OCI-LY1 (cell line): ENCODE measurements at regions not wholly inside any gene's neighbourhood (a gene's known extent, or its start where the extent isn't known, plus 50 kb on each side); places are given as distances from the start of the nearest gene placed in this dataset.

Experiments
- H2AFZ ChIP-seq: fragments of 200-600 bp; sonication (generic), shearing (Covaris generic); 2 replicates; pipeline ENCODE4 v1.6.0; 2014; ENCODE audit warnings: antibody characterized with exemption, mild to moderate bottlenecking, low read length
- H3F3A ChIP-seq: fragments of 200-600 bp; sonication (generic), shearing (Covaris generic); 2 replicates; pipeline ENCODE4 v1.6.0; 2014; ENCODE audit warnings: mild to moderate bottlenecking, antibody characterized with exemption, low read length, moderate library complexity; ENCODE audit not compliant: insufficient read depth
- H3K27ac ChIP-seq: fragments of 200-600 bp; sonication (generic); 2 replicates; pipeline ENCODE4 v1.5.1; 2014; ENCODE audit warnings: low read length, mixed run types, mild to moderate bottlenecking, low read depth; ENCODE audit not compliant: poor library complexity, severe bottlenecking
- H3K27me3 ChIP-seq: fragments of 200-600 bp; sonication (generic); 2 replicates; pipeline ENCODE4 v1.6.0; 2014; ENCODE audit warnings: antibody characterized with exemption, mild to moderate bottlenecking, low read length, moderate library complexity; ENCODE audit not compliant: insufficient read depth
- H3K36me3 ChIP-seq: fragments of 200-600 bp; sonication (generic); 2 replicates; pipeline ENCODE4 v1.6.1; 2014; ENCODE audit warnings: mild to moderate bottlenecking, antibody characterized with exemption, low read length, moderate library complexity, mixed read lengths; ENCODE audit not compliant: insufficient read depth
- H3K4me1 ChIP-seq: fragments of 200-600 bp; sonication (generic); 2 replicates; pipeline ENCODE4 v1.5.1; 2014; ENCODE audit warnings: mild to moderate bottlenecking, low read length, moderate library complexity; ENCODE audit not compliant: insufficient read depth, severe bottlenecking
- H3K4me2 ChIP-seq: fragments of 200-600 bp; sonication (generic), shearing (Covaris generic); 2 replicates; pipeline ENCODE4 v1.6.1; 2014; ENCODE audit warnings: low read length
- H3K4me3 ChIP-seq: fragments of 200-600 bp; sonication (generic); 2 replicates; pipeline ENCODE4 v1.5.1; 2014; ENCODE audit warnings: low read length, low read depth, mild to moderate bottlenecking, mixed read lengths; ENCODE audit not compliant: poor library complexity, severe bottlenecking
- H3K79me2 ChIP-seq: fragments of 200-600 bp; shearing (Covaris generic); 2 replicates; pipeline ENCODE4 v1.6.1; 2016; ENCODE audit warnings: mixed run types, low read length, mixed read lengths; ENCODE audit not compliant: insufficient read depth
- H3K9ac ChIP-seq: fragments of 200-600 bp; sonication (generic), shearing (Covaris generic); 2 replicates; pipeline ENCODE4 v1.6.1; 2014; ENCODE audit warnings: mild to moderate bottlenecking, low read length, mixed read lengths
- H3K9me2 ChIP-seq: fragments of 200-600 bp; sonication (generic), shearing (Covaris generic); 2 replicates; pipeline ENCODE4 v1.6.1; 2014; ENCODE audit warnings: low read depth, mild to moderate bottlenecking, low read length, mixed read lengths
- H3K9me3 ChIP-seq: fragments of 200-600 bp; shearing (Covaris generic); 2 replicates; pipeline ENCODE4 v1.6.1; 2014; ENCODE audit warnings: low read length, mixed read lengths
- H4K20me1 ChIP-seq: fragments of 200-600 bp; sonication (generic), shearing (Covaris generic); 2 replicates; pipeline ENCODE4 v1.6.0; 2016; ENCODE audit warnings: mild to moderate bottlenecking, low read length; ENCODE audit not compliant: insufficient read depth
- CTCF ChIP-seq: fragments of 200-600 bp; sonication (generic), shearing (Covaris generic); IDR thresholded peaks from 2 replicates; pipeline ENCODE4 v1.5.1; 2017; ENCODE audit warnings: mild to moderate bottlenecking, antibody characterized with exemption, low read length, moderate library complexity, mixed read lengths
- EZH2 ChIP-seq: fragments of 200-600 bp; sonication (generic), shearing (Covaris generic); IDR thresholded peaks from 2 replicates; pipeline ENCODE4 v1.8.0; 2017; ENCODE audit warnings: borderline replicate concordance, mixed run types, mild to moderate bottlenecking, antibody characterized with exemption, low read length, moderate library complexity, mixed read lengths

DNA sequence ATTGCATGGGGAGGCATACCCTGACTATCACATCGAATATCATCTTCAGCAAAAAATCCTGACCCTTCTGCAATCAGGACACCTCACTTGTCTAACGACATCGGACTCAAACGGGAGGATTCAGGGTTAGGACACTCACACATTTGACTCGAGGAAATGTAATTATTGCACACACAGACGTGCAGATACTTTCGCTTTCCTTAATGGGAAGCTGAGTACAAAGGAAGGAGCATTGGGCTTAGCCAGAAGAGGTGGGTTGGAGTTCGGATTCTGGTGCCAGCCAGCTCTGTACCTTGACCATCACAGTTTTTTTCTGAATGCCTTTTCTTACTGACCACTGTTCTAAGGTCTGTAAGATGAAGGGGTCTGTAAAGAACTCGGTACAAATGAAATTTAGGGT is 260.4 kb downstream of the GALC start:
- Histone ChIP-seq H2AFZ (no peak overlapping the region), H3K27me3 (no peaks in the 10 kb centered on the region), H3K9ac (no peak overlapping the region), H3K79me2 (no peaks in the 10 kb centered on the region), H3K4me1 (no peaks in the 10 kb centered on the region), H3K9me2 (no peaks in the 10 kb centered on the region), H3K4me3 (no peak overlapping the region), H3K27ac (no peak overlapping the region), H3K36me3 (no peaks in the 10 kb centered on the region), H3F3A (no peaks in the 10 kb centered on the region), H3K4me2 (no peak overlapping the region), H4K20me1 (no peaks in the 10 kb centered on the region), H3K9me3 (no peaks in the 10 kb centered on the region)
- no peak for TF ChIP-seq CTCF
- no peak for TF ChIP-seq EZH2

DNA sequence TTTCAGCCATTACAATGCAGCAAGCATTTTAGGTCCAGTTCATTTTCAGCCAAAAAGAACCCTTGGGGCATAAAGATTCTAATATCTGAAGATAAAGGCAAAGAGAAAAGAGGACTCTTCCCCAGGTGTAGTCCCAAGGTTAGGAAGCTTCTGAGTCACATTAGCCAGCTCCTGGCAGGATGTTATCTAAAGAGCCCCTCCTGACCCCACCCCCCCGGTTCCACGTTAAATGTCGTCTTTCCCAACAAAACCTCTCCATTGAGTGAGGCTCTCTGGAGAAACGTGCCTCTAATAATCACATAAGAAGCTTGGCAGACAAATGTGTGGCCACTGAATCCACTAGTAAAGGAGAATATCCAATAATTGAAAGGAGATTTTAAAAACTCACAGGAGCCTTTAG is 267.7 kb downstream of the GALC start:
- H3K9ac ChIP-seq = no peak overlapping the region
- H3K79me2 ChIP-seq = no peaks in the 10 kb centered on the region
- H3K36me3 ChIP-seq = no peaks in the 10 kb centered on the region
- H2AFZ ChIP-seq = no peak overlapping the region
- H3K9me3 ChIP-seq = no peaks in the 10 kb centered on the region
- no peaks in the 10 kb centered on the region for H3K27me3 ChIP-seq
- no peaks in the 10 kb centered on the region for H3K4me1 ChIP-seq
- H3K4me2 ChIP-seq = no peak overlapping the region
- no peak overlapping the region for H3K27ac ChIP-seq
- no peaks in the 10 kb centered on the region for H3K9me2 ChIP-seq
- TF ChIP-seq CTCF (no peak), EZH2 (no peak)
- no peak overlapping the region for H3K4me3 ChIP-seq
- no peaks in the 10 kb centered on the region for H4K20me1 ChIP-seq
- no peaks in the 10 kb centered on the region for H3F3A ChIP-seq

DNA sequence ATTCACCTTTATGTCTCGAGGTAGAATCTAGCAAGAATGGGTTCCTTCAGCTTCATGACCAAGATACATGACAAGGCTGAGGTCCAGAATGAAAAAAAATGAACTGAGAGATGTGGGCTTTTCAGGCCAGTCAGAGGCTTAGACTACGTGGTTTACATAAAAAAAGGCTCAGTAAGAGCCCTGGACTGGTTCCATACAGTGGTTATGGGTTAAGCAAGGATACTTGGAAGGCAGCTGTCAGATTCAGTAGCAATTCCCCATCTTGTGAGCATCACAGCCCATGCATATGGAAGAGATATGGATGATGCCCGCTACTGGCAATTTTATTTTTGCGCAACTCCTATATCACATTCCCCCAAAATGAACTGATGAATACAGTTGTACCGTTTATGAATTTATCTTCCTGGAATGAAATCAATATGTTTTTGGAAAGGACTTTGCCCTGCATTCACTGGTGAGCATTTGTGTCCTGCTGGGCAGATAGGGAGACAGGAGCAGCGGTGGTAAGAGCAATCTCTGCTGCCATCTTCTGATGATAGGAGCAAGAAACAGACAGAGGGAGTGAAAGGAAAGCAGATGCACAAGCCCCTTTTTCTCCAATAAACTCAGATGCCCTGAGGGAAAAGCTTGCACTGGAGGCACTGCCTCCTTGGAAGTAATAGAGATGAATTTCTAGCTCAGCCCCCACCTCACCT is 280.4 kb downstream of the GALC start:
- H3K4me1 ChIP-seq = no peaks in the 10 kb centered on the region

More for the DNA sequence above, 280.4 kb downstream of the GALC start:
- TF ChIP-seq EZH2 (no peak), CTCF (no peak)
- Histone ChIP-seq H3K4me3 (no peak overlapping the region), H3K79me2 (no peaks in the 10 kb centered on the region), H2AFZ (no peak overlapping the region), H3K9me2 (no peaks in the 10 kb centered on the region), H3K9me3 (no peaks in the 10 kb centered on the region), H3K27ac (no peak overlapping the region), H3K9ac (no peak overlapping the region), H4K20me1 (no peaks in the 10 kb centered on the region), H3K4me2 (no peak overlapping the region), H3K27me3 (no peaks in the 10 kb centered on the region), H3K36me3 (no peaks in the 10 kb centered on the region), H3F3A (no peaks in the 10 kb centered on the region)
